ENCODE measurements at regions not wholly inside any gene's neighbourhood (a gene's known extent, or its start where the extent isn't known, plus 50 kb on each side); places are given as distances from the start of the nearest gene placed in this dataset.

- Histone ChIP-seq H4K91ac (replicated peaks; ENCODE audit: insufficient read length, low read length) (no peak overlapping the region), H4K20me1 (replicated peaks in 1 of 2; ENCODE audit: control insufficient read depth in 1 of 2, insufficient read depth in 2 of 2, low read length in 2 of 2) (no peaks in the 10 kb centered on the region), H3K18ac (ENCODE audit: extremely low read depth, low read length) (no peak overlapping the region), H3K4ac (replicated peaks; ENCODE audit: insufficient read length, low read depth, low read length) (no peak overlapping the region), H3K9ac (replicated peaks in 1 of 4; ENCODE audit: extremely low read depth in 1 of 4, low read depth in 3 of 4, low read length in 3 of 4) (no peak overlapping the region), H3K79me1 (ENCODE audit: low read depth, low read length) (no peaks in the 10 kb centered on the region), H2AFZ (ENCODE audit: low read length) (no peak overlapping the region), H2BK5ac (ENCODE audit: low read depth, low read length) (no peak overlapping the region), H3K14ac (ENCODE audit: insufficient read length) (no peak overlapping the region), H2BK15ac (ENCODE audit: low read length) (no peak overlapping the region), H2BK120ac (replicated peaks; ENCODE audit: low read depth, low read length) (no peak overlapping the region), H3K4me3 (ENCODE audit: extremely low read depth in 1 of 4, insufficient read depth in 2 of 4, low read depth in 3 of 4, low read length in 4 of 4) (no peak overlapping the region), H3K4me1 (replicated peaks in 1 of 4; ENCODE audit: control insufficient read depth in 3 of 4, insufficient read depth in 4 of 4, low read length in 3 of 4) (no peaks in the 10 kb centered on the region), H2BK20ac (ENCODE audit: low read length) (no peak overlapping the region), H3K56ac (replicated peaks; ENCODE audit: insufficient read length, low read depth, low read length) (no peak overlapping the region), H2BK12ac (ENCODE audit: low read depth, low read length) (no peak overlapping the region), H3K27ac (ENCODE audit: low read depth, low read length) (no peak overlapping the region), H3K27me3 (replicated peaks in 1 of 4; ENCODE audit: control insufficient read depth in 3 of 4, extremely low read depth in 1 of 4, insufficient read depth in 3 of 4, low read length in 3 of 4) (no peaks in the 10 kb centered on the region), H3K23ac (ENCODE audit: insufficient read length) (no peak overlapping the region), H3K36me3 (ENCODE audit: control insufficient read depth in 2 of 4, insufficient read depth in 4 of 4, low read length in 3 of 4) (no peaks in the 10 kb centered on the region), H2AK5ac (ENCODE audit: low read depth, low read length) (no peak overlapping the region), H3K23me2 (ENCODE audit: low read depth, low read length) (no peaks in the 10 kb centered on the region; the same call in 1 of the 2 replicates), H4K8ac (ENCODE audit: extremely low read depth, insufficient read depth, low read length) (no peak overlapping the region), H3K79me2 (ENCODE audit: control insufficient read depth in 1 of 2, insufficient read depth in 2 of 2, low read length in 2 of 2) (no peaks in the 10 kb centered on the region), H3K9me3 (ENCODE audit: insufficient read depth in 2 of 2, low read depth in 1 of 2, low read length in 1 of 2) (no peaks in the 10 kb centered on the region), H4K5ac (ENCODE audit: insufficient read length, low read depth, low read length) (no peak overlapping the region), H3K4me2 (ENCODE audit: insufficient read depth in 1 of 2, low read depth in 2 of 2, low read length in 2 of 2) (no peak overlapping the region)
- FAIRE-seq (no peak), DNase-seq (ENCODE audit: low read depth in 1 of 2, low spot score in 2 of 2) (no peak)
- TF ChIP-seq CBX5 (IDR thresholded peaks at IDR 0.05; ENCODE audit: low read depth, low read length): no peak
- no peak for TF ChIP-seq TAF7 (optimal IDR thresholded peaks at IDR 0.05; ENCODE audit: borderline replicate concordance, low read depth, low read length)
- TF ChIP-seq KDM5A (IDR thresholded peaks at IDR 0.05; ENCODE audit: low read length): no peak
- no peak for TF ChIP-seq RBBP5 (IDR thresholded peaks at IDR 0.05; ENCODE audit: borderline replicate concordance, low read depth, low read length)
- no peak for TF ChIP-seq NANOG (IDR thresholded peaks at IDR 0.05; ENCODE audit: insufficient read depth, low read depth, low read length, poor library complexity, severe bottlenecking)
- POLR2A ChIA-PET (ENCODE audit: partially characterized antibody): no interaction called here
- CTCF ChIA-PET (ENCODE audit: partially characterized antibody): interaction anchor here (1.1 to 1.7 kb wide), 2 partner anchors 13 to 19 kb away, joined by 4 to 5 read pairs; no protein-coding TSS in a partner anchor
Measured at GRCh38 chr11:27820249-27820648, 120.0 kb upstream of the BDNF start.
